CD4-positive, alpha-beta T cell treated with Interleukin-15 for 1 hour (primary cell): ENCODE measurements at regions not wholly inside any gene's neighbourhood (a gene's known extent, or its start where the extent isn't known, plus 50 kb on each side); places are given as distances from the start of the nearest gene placed in this dataset.

Source experiments
- DNase-seq: peaks from one replicate; pipeline ENCODE4 v3.0.0-alpha.2; 2020

DNA sequence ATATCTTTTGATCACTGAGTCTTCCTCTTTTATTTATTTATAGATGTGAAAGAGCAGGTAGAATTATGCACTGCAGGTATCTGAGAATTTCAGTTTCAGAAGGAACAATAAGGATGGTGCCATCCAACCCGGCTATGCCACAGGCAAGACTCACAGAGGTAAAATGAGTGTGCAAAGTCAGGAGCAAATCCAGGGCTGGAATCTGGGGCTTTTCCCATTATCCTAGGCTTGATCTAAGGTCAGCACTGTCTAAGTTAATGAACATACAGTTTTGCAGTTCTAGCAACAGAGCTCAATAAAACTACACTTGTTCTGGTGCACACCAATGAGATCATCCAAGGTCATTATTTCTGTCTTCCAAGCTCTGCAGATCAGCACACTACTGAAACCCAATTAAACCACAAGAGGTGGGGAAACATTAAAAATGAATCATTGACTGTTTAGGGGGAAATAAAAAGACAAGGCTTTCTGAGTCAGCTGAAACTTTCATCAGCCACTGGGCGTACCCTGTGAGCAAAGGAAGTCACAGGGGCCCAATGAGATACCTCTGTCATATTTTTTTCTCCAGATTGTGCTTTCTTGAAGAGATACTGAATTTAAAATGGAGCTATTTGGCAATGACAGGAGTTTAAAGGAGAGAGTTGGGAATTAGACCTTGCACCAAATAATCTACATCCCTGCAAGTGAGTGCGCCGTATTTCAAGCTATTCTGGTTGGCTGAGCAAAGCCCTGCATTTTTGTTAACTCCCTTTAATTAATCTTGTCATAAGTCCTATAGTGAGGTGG lies 662.2 kb upstream of the ZNF608 start:
- DNase-seq, result no peak

GRCh38 chr5:125409234-125409860 lies 662.9 kb upstream of the ZNF608 start:
- no peak for DNase-seq

DNA sequence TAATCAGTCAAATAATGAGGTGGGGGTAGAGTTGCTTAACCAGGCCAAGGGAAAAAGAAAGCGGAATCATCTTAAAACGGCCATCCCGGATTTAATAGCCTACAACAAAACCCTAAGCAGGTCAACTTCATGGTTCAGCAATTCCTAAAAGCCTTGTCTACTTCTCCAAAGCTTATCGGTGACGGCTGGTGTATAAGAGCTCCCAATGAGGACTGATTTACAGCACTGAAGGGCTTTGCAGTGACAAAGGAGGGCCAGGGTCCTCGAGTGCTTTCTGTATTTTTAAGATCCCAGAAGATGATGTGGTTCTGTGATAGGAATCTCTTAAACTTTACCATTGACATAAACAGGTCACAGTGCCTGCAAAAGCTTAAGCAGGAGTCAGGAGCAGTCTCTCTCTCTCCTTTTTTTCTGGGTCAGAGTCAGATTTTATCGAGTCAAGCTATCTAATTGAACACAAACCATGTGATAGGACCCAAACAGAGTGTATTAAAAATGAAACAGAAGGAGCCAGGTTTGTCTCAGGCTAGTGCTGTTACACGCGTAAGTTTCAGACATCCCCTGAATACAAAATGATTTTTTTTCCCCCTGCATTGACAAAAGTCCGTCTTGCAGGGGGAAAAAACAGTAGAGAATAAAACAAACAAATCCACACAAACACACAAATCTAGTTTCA lies 663.6 kb upstream of the ZNF608 start:
- DNase-seq, result no peak

- DNase-seq, result no peak
Observed at GRCh38 chr5:125410537-125411070, 664.2 kb upstream of the ZNF608 start.

DNA sequence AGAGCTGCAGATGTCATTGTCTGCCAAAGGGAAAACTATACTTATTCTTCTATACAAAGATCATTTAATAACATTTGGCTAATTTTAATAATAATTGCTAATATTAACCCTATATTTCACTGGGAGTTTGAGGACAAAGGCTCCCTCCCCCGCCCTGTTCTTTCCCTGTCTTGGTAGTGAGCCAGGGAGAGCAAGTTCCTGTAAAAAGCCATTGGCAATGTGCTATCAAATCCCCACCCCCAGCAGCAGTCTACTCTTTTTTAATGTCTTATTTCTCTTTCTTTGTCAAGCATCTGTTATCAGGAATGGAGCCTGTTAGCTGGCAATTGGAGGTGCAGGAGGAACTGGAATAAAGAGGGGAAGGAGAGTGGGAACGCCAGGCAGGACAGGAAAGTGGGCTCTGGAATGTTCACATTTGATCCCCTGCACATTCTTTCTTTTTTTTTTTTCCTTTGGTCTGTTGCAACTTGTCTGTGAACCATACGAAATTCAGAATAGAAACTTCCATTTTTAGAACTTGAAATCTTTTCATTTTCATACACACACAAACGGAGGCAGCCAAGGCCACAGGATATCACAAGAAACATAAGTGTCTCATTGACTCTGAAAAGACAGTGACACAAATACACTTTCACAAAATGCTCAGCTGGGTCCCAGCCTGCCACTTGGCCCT lies 664.8 kb upstream of the ZNF608 start:
- DNase-seq, result no peak

DNA sequence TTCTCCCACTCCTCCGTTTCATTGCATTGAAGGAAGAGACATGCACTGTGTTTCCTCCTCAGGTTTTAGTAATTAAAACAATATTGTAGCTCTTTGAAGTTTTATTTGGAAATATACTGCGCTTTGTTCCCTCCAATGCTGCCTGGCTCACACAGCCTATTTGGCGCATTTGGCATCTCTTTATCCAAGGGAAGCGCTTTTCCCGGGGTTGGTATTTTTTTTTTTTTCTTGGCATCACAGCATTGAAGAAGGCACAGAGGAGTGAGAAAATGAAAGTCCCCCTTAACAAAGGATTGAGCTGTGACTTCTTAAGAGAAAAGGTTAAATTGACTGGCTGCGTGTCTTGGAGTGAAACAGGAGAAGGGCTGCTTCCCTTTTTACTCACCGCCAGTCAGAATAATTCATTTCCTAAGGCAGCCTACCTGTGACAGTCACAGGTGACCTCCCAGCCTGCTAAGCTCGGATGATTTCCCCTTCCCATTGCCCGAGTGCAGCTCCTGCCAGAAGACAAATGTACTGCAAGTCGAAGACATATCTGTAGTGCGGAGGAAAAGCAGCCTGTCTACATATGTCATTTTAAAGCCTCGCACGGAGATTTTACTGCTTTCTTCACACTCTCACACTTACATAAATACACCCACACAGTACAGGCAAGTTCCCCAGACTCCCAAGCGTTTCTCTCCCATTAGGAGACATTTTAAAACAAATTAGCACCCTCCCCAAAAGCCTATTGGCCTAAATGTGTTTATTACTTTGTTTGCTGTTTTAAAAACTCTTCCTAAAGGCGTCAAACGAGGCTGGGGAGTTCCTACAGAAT lies 665.5 kb upstream of the ZNF608 start:
- no peak for DNase-seq

GRCh38 chr5:125412561-125413495 lies 666.4 kb upstream of the ZNF608 start:
- DNase-seq, result peak; percentile 17

DNA sequence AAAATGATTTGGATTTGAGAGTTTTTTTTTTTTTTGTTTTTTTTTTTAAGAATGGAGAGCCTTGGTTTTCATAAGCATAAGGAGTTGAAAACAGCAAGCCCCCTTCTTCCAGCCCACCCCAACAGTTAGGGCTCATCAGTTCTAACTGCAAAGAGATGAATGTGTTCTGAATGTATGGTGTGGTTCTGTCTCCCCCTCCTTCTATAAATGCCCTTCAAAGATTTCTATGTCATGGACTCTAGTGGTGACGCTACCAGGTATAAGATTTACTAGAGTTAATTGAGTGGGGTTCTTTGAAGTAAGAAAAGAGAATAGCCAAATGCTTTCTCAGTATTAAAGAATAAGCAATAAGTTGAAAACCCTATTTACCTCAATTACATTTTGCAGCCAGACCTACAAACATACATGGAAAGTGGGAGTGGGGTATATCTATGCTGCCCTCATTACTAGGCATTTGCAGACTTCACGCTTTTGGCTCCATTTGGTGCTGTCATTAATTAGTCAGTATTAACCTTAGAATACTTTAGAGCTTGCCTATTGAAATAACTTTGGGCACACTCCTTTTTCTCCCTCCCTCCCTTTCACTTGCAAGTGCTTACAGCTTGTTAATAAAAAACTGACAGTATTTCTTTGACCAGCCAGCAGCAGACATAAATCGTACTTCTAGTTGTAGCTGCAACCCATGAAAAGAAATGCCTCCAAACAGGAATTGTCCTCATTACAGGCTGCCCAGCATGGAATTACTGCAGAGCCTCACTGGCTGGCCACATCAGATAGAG lies 667.2 kb upstream of the ZNF608 start:
- DNase-seq, result no peak

DNA sequence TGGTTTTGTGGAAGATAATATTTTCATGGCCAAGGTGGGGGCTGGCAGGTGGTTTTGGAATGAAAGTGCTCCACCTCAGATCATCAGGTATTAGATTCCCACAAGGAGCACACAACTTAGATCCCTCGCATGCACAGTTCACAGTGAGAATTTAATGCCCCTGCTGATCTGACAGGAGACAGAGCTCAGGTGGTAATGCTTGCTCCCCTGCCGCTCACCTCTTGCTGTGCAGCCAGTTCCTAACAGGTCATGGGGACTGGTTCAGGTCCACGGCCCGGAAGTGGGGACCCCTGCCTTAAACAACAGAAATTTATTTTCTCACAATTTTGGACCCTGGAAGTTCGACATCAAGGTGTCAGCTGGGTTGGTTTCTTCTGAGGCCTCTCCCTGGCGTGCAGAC lies 668.7 kb upstream of the ZNF608 start:
- DNase-seq, result no peak

GRCh38 chr5:125416055-125416454 lies 669.6 kb upstream of the ZNF608 start:
- DNase-seq, result no peak

DNA sequence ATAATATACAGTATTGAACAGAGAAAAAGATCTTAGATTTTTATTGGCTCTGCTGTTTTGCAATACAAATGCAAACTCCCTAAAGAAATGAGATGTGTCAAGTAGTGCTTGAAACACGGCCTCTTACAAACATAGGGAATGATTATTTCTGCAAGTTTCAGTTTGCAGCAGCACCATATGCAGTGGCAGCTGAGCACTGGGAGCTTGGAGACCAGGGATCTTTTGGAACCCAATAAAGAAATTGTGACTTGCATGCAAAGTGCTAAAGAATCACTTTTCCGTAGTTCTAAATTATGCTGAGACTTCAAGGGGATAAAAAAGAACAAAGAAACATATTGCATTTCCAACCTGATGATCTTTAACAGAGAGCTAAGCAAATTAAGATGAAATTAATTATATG lies 674.6 kb upstream of the ZNF608 start:
- no peak for DNase-seq

DNA sequence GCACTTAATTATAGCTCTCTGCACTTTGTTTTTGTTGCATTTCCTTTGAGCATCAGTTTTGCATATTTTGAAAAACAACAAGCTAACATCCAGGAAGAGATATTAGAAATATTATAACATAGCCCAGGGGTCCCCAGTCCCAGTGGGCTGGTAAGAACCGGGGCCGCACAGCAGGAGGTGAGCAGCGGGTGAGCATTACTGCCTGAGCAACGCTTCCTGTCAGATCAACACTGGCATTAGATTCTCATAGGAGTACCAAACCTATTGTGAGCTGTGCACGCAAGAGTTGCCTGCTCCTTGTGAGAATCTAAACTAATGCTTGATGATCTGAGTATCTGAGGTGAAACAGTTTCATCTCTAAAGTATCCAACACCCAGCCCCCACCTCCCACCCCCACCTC lies 675.9 kb upstream of the ZNF608 start:
- no peak for DNase-seq

GRCh38 chr5:125424402-125425141 lies 678.1 kb upstream of the ZNF608 start:
- no peak for DNase-seq

- no peak for DNase-seq
Observed at GRCh38 chr5:125429498-125429897, 683.1 kb upstream of the ZNF608 start.

- DNase-seq, result no peak
Observed at GRCh38 chr5:125433457-125433856, 687.0 kb upstream of the ZNF608 start.

GRCh38 chr5:125439243-125439642 lies 692.8 kb upstream of the ZNF608 start:
- DNase-seq, result no peak

- DNase-seq, result no peak
Observed at GRCh38 chr5:125440905-125441304, 694.5 kb upstream of the ZNF608 start.

DNA sequence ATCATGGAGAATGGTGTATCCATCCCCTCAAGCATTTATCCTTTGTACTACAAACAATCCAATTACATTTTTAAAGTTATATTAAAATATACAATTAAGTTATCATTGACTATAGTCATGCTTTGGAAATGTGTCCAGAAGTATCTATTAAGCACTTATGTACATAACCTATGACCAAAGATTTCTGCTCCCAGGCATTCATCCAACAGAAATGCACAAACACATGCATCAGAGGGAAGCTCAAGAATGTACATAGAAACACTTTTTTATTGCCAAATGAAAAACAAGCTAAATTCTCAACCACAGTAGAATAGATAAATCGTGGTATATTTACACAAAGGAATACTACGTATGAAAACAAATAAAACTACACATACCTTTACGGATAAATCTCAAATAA lies 700.5 kb upstream of the ZNF608 start:
- DNase-seq, result no peak

- DNase-seq, result no peak
Observed at GRCh38 chr5:125450771-125451170, 704.3 kb upstream of the ZNF608 start.

DNA sequence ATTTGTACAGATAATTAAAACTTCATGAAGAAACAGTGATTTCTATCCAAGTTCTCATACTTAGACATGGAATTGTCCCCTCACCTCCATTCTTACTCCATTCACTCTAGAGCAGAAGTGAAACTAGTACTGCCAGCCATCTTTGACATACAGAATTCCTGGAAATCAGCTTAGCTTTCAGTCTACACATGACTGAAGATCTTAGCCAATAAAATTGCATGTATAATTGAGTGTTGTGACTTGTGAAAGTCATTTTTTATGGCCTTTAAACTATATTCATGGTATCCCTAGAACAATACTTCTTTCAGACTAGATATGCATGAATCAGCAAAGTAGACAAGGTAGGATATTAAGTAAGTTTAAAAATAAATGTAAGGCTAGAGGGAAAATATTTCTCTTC lies 705.2 kb upstream of the ZNF608 start:
- DNase-seq, result no peak
